KMS-11 (cell line): ENCODE measurements at regions not wholly inside any gene's neighbourhood (a gene's known extent, or its start where the extent isn't known, plus 50 kb on each side); places are given as distances from the start of the nearest gene placed in this dataset.

Source experiments
- H2AFZ ChIP-seq: fragments of 200-600 bp; sonication (generic); 2 replicates; pipeline ENCODE4 v1.6.1; 2016; ENCODE audit warnings: antibody characterized with exemption, mixed run types, low read depth
- H3K27ac ChIP-seq: fragments of 200-600 bp; sonication (generic); 2 replicates; pipeline ENCODE4 v1.6.1; 2016; ENCODE audit warnings: mild to moderate bottlenecking, mixed run types
- H3K27me3 ChIP-seq: fragments of 200-600 bp; sonication (generic); 2 replicates; pipeline ENCODE4 v1.6.1; 2017; ENCODE audit warnings: mild to moderate bottlenecking, low read depth, mixed run types, moderate library complexity; ENCODE audit not compliant: insufficient read depth
- H3K36me3 ChIP-seq: fragments of 200-600 bp; sonication (generic); 2 replicates; pipeline ENCODE4 v1.6.1; 2017; ENCODE audit warnings: mild to moderate bottlenecking, mixed run types; ENCODE audit not compliant: insufficient read depth
- H3K4me1 ChIP-seq: fragments of 200-600 bp; sonication (generic); 2 replicates; pipeline ENCODE4 v1.6.1; 2016; ENCODE audit warnings: mild to moderate bottlenecking, low read depth, mixed run types; ENCODE audit not compliant: poor library complexity, severe bottlenecking
- H3K4me2 ChIP-seq: fragments of 200-600 bp; sonication (generic); 2 replicates; pipeline ENCODE4 v1.7.0; 2016; ENCODE audit warnings: mild to moderate bottlenecking, mixed run types
- H3K4me3 ChIP-seq: fragments of 200-600 bp; sonication (generic); IDR thresholded peaks from 2 replicates; pipeline ENCODE4 v1.6.1; 2017; ENCODE audit warnings: low read depth, low read length, mixed read lengths; ENCODE audit not compliant: insufficient read depth
- H3K79me2 ChIP-seq: fragments of 200-600 bp; sonication (generic); 2 replicates; pipeline ENCODE4 v1.6.1; 2016; ENCODE audit warnings: low read depth, mixed run types; ENCODE audit not compliant: insufficient read depth
- H3K9ac ChIP-seq: fragments of 200-600 bp; sonication (generic); 2 replicates; pipeline ENCODE4 v1.6.1; 2016; ENCODE audit warnings: mild to moderate bottlenecking, mixed run types
- H4K20me1 ChIP-seq: fragments of 200-600 bp; sonication (generic); 2 replicates; pipeline ENCODE4 v1.6.1; 2016; ENCODE audit warnings: mild to moderate bottlenecking, mixed run types; ENCODE audit not compliant: insufficient read depth
- TF ChIP-seq, protein P1 (sequence below): fragments of 200-600 bp; sonication (generic); conservative IDR thresholded peaks from 2 replicates; pipeline ENCODE4 v1.6.1; 2017; ENCODE audit warnings: low read depth, mild to moderate bottlenecking, antibody characterized with exemption, low read length, moderate library complexity, mixed read lengths

DNA sequence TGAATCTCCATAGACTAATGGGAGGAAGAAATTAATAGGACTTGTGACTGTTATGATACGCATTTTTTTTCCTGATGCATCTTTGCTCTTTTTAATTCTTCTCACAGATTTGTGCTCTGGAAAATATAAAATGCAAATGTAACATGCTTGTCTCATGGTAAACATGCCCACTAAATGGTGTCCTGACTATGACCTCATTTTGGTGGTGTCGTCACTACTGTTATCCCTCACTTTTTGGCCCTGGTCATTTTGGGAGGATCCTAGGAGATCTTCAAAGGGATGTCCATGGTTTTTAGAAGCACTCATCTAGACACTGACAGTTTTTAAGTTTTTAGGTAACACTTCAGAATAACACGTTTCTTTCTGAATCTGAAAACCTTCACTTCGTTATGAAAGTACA lies 790.8 kb upstream of the FBXO33 start:
- no peaks in the 10 kb centered on the region for H3K4me1 ChIP-seq
- no peaks in the 10 kb centered on the region for H3K27me3 ChIP-seq
- no peak overlapping the region for H3K4me2 ChIP-seq
- TF ChIP-seq, protein P1, sequence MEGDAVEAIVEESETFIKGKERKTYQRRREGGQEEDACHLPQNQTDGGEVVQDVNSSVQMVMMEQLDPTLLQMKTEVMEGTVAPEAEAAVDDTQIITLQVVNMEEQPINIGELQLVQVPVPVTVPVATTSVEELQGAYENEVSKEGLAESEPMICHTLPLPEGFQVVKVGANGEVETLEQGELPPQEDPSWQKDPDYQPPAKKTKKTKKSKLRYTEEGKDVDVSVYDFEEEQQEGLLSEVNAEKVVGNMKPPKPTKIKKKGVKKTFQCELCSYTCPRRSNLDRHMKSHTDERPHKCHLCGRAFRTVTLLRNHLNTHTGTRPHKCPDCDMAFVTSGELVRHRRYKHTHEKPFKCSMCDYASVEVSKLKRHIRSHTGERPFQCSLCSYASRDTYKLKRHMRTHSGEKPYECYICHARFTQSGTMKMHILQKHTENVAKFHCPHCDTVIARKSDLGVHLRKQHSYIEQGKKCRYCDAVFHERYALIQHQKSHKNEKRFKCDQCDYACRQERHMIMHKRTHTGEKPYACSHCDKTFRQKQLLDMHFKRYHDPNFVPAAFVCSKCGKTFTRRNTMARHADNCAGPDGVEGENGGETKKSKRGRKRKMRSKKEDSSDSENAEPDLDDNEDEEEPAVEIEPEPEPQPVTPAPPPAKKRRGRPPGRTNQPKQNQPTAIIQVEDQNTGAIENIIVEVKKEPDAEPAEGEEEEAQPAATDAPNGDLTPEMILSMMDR = no peak
- no peak overlapping the region for H3K9ac ChIP-seq
- no peaks in the 10 kb centered on the region for H4K20me1 ChIP-seq
- H3K79me2 ChIP-seq = no peaks in the 10 kb centered on the region
- H3K36me3 ChIP-seq = no peaks in the 10 kb centered on the region
- no peak overlapping the region for H3K4me3 ChIP-seq
- H3K27ac ChIP-seq = no peak overlapping the region
- no peak overlapping the region for H2AFZ ChIP-seq

DNA sequence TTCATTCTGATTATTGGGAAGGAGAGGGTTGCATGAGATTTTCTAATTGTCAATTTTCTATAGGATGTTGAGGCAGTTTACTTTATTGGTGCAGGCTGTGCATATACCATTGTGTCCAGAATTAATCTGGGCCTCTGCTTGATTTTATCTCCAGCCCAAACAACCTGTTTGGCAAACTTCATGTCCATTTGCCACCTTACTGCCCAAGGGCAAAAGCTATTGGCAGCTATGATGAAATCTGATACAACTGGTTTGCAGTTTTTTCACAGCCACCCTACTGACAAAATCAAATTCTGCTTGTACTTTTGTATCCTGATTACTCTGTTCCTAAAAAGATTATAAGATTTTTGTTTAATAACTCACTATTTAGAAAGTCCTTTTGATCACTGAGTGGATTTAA lies 789.2 kb upstream of the FBXO33 start:
- no peak overlapping the region for H3K27ac ChIP-seq

DNA sequence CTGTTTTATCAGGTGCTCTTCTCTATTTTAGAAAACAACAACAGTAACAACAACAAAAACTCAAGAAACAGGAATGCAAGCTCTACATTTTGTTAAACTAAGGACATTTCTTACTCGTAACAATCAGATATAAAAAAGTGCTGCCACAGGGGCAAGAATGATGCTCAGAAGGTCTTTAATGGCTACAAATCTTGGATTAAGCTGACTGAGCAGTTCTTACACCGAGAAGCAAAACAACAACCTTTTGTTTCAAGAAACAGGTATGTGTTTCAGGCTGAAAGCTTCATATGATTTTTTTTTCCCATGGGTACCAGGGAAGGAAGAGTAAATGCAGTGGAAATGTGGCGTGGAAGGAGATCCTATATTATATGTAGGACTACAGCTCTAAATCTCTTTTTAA lies 786.8 kb upstream of the FBXO33 start:
- Histone ChIP-seq H3K4me1 (no peaks in the 10 kb centered on the region), H3K36me3 (no peaks in the 10 kb centered on the region), H2AFZ (no peak overlapping the region), H3K4me2 (no peak overlapping the region), H3K79me2 (no peaks in the 10 kb centered on the region), H4K20me1 (no peaks in the 10 kb centered on the region), H3K27ac (no peak overlapping the region), H3K27me3 (no peaks in the 10 kb centered on the region), H3K9ac (no peak overlapping the region), H3K4me3 (no peak overlapping the region)
- TF ChIP-seq, protein P1 = no peak

More for the DNA sequence above, 789.2 kb upstream of the FBXO33 start:
- no peaks in the 10 kb centered on the region for H3K36me3 ChIP-seq
- no peak overlapping the region for H3K4me2 ChIP-seq
- H3K79me2 ChIP-seq = no peaks in the 10 kb centered on the region
- H4K20me1 ChIP-seq = no peaks in the 10 kb centered on the region
- no peak overlapping the region for H2AFZ ChIP-seq
- H3K4me1 ChIP-seq = no peaks in the 10 kb centered on the region
- no peak overlapping the region for H3K9ac ChIP-seq
- no peaks in the 10 kb centered on the region for H3K27me3 ChIP-seq
- no peak overlapping the region for H3K4me3 ChIP-seq
- TF ChIP-seq, protein P1 = no peak

DNA sequence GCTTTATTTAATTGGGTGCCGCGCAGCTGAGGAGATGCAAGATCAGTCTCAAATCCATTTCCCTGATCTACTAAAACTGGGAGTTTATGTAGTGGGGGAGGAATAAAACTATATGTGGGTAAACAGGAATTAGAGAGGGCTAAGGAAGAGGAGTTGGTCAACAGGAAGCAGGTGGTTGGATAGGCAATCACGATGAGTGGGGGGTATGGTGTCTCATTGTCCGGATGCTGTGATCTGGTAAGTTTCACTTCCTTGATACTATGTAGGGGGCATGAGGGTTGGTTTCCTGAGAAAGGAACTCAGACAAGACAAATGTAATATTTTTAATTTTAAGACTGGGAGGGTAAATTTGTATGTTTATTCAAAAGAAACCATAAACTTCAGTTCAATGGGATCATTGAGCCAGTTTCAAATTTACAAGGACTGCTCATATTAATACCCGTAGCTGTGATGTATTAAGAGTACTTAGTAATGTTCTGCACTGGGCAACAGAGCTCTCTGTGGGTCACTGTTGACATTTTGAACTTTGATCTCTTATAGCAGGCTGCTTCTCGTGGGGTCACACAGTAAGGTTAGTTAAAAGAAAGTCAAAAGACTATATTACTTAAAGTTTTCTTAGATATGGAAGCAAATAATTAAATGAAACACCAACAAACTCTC lies 786.2 kb upstream of the FBXO33 start:
- Histone ChIP-seq H3K9ac (no peak overlapping the region), H4K20me1 (no peaks in the 10 kb centered on the region), H3K27me3 (no peaks in the 10 kb centered on the region), H3K4me3 (no peak overlapping the region), H3K79me2 (no peaks in the 10 kb centered on the region), H2AFZ (no peak overlapping the region), H3K4me1 (no peaks in the 10 kb centered on the region), H3K36me3 (no peaks in the 10 kb centered on the region), H3K4me2 (no peak overlapping the region), H3K27ac (no peak overlapping the region)
- TF ChIP-seq, protein P1 = no peak
